Subcutaneous abdominal adipose tissue (tissue), 5 donors: ENCODE measurements at regions not wholly inside any gene's neighbourhood (a gene's known extent, or its start where the extent isn't known, plus 50 kb on each side); places are given as distances from the start of the nearest gene placed in this dataset.

Experiments
- H3K27ac ChIP-seq: one replicate; pipeline ENCODE4 v1.7.0; 2013; ENCODE audit warnings: low read depth, mild to moderate bottlenecking, inconsistent platforms, low read length, moderate library complexity
- H3K27me3 ChIP-seq, 5 donors: one replicate each; pipeline ENCODE4 v1.7.0; 2013; ENCODE audit warnings: low read length in 5 of 5, inconsistent platforms in 1 of 5; ENCODE audit not compliant: control insufficient read depth in 5 of 5, insufficient read depth in 4 of 5
- H3K36me3 ChIP-seq, 5 donors: one replicate each; pipeline ENCODE4 v1.7.0; 2013; ENCODE audit warnings: low read length in 5 of 5; ENCODE audit not compliant: control insufficient read depth in 5 of 5, insufficient read depth in 5 of 5
- H3K4me1 ChIP-seq, 5 donors: one replicate each; pipeline ENCODE4 v1.7.0; 2013; ENCODE audit warnings: low read length in 5 of 5, mild to moderate bottlenecking in 3 of 5, moderate library complexity in 1 of 5; ENCODE audit not compliant: control insufficient read depth in 5 of 5, insufficient read depth in 5 of 5
- H3K4me3 ChIP-seq, 5 donors: one replicate each; pipeline ENCODE4 v1.7.0; 2013; ENCODE audit warnings: low read length in 5 of 5, low read depth in 1 of 5
- H3K9ac ChIP-seq, 5 donors: one replicate each; pipeline ENCODE4 v1.7.0; 2013; ENCODE audit warnings: low read length in 5 of 5, mild to moderate bottlenecking in 4 of 5, moderate library complexity in 3 of 5
- H3K9me3 ChIP-seq, 5 donors: one replicate each; pipeline ENCODE4 v1.7.0; 2013; ENCODE audit warnings: low read length in 5 of 5; ENCODE audit not compliant: control insufficient read depth in 5 of 5
- donor health status: healthy.
- donor health status: healthy.
- donor health status: healthy.
- donor health status: healthy.
- donor health status: healthy.

DNA sequence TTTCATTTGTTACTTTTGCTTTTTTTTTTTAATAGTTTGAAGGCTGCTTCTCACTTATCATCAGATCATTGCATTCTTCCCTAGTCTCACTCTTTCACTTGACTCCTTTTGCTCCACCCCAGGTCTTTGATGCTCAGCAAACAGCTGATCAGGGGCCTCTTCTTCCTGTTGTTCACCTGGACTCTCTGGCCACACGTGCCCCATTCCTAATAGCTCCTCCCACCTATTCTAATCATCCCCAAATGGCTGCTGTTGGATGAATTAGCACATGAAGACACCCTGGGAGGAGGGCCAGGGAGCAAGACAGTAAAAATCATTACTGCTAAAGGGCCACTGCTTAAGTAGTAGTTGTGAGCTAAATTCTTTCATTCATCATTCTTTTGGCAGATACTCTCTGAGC is 119.5 kb downstream of the MAB21L3 start:
- H3K9me3 ChIP-seq, result no peaks in the 10 kb centered on the region
- H3K27me3 ChIP-seq, result no peaks in the 10 kb centered on the region

DNA sequence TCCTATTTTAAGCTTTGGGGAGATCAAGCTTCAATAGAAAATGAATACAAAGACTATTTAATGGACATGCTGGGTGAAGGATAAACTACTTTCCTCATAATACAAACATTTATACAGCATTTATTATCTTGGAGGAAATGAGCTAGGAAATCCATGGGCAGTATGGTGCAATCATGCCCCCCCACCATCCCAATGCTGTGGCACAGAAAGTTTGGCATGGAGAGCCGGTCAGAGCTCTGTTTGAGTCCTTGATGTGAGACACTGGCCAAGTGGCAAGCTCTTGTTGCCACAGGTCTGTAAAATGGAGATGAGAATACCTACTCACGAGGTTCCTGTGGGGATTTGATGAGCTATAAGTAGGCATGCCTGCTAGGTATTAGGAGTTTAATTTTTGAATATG is 120.6 kb downstream of the MAB21L3 start:
- Histone ChIP-seq H3K9ac (no peak overlapping the region), H3K4me1 (peaks cover 3 to 20% (median 6%) of the 10 kb centered on the region in 5 donors), H3K36me3 (no peaks in the 10 kb centered on the region), H3K27me3 (no peaks in the 10 kb centered on the region), H3K9me3 (no peaks in the 10 kb centered on the region), H3K27ac (no peak overlapping the region), H3K4me3 (no peak overlapping the region)

More for the DNA sequence above, 119.5 kb downstream of the MAB21L3 start:
- H3K27ac ChIP-seq, result no peak overlapping the region
- H3K36me3 ChIP-seq, result no peaks in the 10 kb centered on the region
- no peak overlapping the region for H3K9ac ChIP-seq
- peaks cover 3 to 20% (median 6%) of the 10 kb centered on the region in 5 donors for H3K4me1 ChIP-seq
- H3K4me3 ChIP-seq, result no peak overlapping the region

DNA sequence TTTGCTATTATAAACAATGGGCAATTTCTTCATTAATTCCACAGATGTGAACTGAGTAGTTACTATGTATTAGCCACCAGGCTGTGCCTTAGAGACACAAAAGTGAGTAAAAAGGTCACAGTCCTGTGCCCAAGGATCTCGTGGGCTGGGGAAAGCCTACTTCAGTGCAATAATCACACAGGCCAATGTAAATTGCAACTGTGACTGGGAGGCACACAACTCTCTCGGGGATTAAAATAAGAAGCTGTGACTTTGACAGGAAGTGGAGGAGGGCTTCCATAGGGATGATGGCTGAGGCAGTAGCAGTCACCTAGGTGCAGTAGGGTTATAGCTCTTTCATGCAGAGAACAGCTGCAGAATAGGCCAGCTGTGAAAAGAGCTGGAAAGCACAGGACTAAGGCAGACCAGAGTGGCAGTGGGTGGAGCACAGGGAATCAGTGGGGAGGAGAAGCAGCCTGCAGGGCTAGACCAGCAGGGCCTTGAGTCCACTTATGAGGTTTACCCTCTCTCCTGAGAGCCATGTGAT is 121.9 kb downstream of the MAB21L3 start:
- Histone ChIP-seq H3K36me3 (no peaks in the 10 kb centered on the region), H3K9ac (no peak overlapping the region), H3K9me3 (no peaks in the 10 kb centered on the region), H3K27ac (no peak overlapping the region), H3K4me1 (peaks cover 3 to 20% (median 6%) of the 10 kb centered on the region in 5 donors), H3K27me3 (no peaks in the 10 kb centered on the region), H3K4me3 (no peak overlapping the region)

DNA sequence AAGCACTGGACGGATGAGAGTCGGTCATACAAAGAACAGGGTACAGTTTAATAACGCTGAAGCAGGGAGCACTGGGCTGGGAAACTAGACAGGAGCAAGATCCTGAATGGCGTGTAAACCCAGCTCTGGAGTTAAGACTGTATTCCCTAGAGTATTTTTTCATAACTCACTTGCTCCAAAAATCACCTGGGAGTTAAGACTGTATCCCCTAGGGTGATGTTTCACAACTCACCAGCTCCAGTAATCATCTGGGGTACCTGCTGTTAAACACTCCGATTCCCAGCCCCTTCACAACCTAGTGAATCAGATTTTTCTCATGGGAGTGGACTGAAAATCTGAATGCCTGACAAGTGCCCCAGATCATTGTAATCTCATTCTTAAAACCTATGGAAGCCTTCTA is 123.2 kb downstream of the MAB21L3 start:
- H3K27me3 ChIP-seq, result no peaks in the 10 kb centered on the region
- H3K36me3 ChIP-seq, result no peaks in the 10 kb centered on the region
- H3K9me3 ChIP-seq, result no peaks in the 10 kb centered on the region
- H3K4me3 ChIP-seq, result no peak overlapping the region
- H3K9ac ChIP-seq, result no peak overlapping the region
- no peak overlapping the region for H3K27ac ChIP-seq
- peaks cover 3 to 20% (median 6%) of the 10 kb centered on the region in 5 donors for H3K4me1 ChIP-seq

DNA sequence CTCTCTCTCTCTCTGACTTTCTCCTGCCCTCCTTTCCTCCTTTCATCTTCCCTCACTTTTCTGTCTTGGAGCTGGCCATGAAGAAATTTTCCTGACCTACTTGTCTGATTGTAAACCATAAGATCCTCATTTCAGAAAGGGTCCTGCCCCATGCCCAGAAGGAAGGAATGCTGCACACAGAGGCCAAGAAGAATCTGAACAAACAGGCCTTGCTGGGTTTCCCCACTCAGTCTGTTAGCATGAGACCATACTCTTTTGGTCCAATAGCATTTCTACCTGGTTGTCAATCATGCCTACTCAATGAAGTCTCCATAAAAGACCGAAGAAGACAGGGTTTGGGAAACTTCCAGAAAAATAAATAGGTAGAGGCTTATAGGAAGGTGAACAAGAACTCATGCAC is 128.7 kb downstream of the MAB21L3 start:
- H3K4me3 ChIP-seq, result no peak overlapping the region
- no peak overlapping the region for H3K27ac ChIP-seq
- no peak overlapping the region for H3K9ac ChIP-seq
- H3K9me3 ChIP-seq, result no peaks in the 10 kb centered on the region
- no peaks in the 10 kb centered on the region for H3K27me3 ChIP-seq
- H3K36me3 ChIP-seq, result no peaks in the 10 kb centered on the region
- peaks cover 0 to 12% (median 0%) of the 10 kb centered on the region in 5 donors for H3K4me1 ChIP-seq

DNA sequence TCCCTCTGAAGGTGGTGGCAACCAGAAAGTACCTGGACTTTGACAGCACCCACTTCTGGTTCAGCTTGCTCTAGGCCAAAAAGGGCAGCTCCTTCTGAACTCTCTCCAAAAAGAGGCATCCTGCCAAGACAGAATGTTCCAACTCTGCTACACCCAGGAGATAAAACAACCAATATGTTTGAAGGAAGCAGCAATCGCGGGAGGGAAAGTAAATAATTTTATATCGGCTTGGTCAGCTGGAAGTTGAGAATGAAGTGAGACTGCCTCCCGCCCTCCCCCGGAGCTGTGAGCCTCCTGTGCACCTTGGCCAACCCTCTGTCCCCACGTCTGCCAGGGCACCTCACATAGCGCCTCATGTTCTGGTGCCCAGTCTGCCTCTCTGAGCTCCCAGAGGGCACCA is 130.3 kb upstream of the ATP1A1 start:
- Histone ChIP-seq H3K27ac (no peak overlapping the region), H3K27me3 (no peaks in the 10 kb centered on the region), H3K9me3 (no peaks in the 10 kb centered on the region), H3K36me3 (no peaks in the 10 kb centered on the region), H3K4me1 (peaks cover 0 to 12% (median 0%) of the 10 kb centered on the region in 5 donors), H3K4me3 (no peak overlapping the region), H3K9ac (no peak overlapping the region)

DNA sequence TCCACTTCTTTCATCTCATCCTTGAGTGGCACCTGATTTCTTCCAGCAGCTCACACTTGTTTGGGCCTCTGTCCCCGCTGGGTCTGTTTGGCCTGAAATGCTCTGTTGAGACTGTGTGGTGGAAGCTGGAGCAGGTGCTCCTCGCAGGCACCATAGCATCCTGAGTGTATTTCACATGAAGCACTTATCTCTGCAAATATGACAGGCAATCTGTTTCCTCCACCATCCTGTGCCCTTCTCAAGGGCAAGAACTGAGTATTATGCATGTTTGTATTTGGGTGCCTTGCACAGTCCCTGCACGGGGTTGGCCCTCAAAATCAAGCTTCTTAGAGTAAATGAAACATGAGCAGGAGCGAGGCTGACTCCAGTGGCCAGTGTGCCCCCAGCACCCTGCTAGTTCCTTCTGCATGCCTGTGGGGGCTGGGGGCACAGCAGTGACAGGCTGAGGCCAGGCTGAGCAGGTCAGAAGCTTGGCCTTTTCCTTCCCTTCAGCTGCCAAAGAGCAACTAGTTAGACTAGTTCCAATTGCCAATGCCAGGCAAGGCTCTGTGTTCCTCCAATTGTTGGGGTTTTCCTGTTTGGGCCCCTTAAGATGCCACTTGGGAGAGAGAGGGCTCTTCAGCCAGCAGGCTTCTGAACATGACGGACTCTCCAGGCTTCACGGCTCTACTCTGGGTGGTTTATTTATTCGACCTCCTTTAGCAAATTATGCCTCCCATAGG is 129.6 kb upstream of the ATP1A1 start:
- Histone ChIP-seq H3K4me1 (peaks cover 0 to 12% (median 0%) of the 10 kb centered on the region in 5 donors), H3K9me3 (no peaks in the 10 kb centered on the region), H3K27me3 (no peaks in the 10 kb centered on the region), H3K4me3 (no peak overlapping the region), H3K27ac (no peak overlapping the region), H3K9ac (no peak overlapping the region), H3K36me3 (no peaks in the 10 kb centered on the region)

DNA sequence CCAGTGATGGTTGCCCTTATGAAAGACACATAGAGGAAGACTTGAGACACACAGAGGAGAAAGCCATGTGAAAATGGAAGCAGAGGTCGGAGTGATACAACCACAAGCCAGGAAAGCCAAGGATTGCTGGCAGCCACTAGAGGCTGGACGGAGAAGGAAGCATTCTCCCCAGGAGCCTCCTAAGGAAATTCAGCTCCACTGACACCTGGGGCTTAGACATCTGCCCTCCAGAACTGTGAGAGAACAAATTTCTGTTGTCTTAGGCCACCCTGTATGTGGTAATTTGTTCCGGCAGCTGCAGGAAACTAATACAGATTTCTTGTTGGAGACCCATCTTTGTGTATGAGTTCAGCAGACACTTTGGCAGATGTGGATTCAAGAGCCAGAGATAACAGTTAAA is 126.9 kb upstream of the ATP1A1 start:
- no peak overlapping the region for H3K27ac ChIP-seq
- H3K4me3 ChIP-seq, result no peak overlapping the region
- no peak overlapping the region for H3K9ac ChIP-seq
- no peaks in the 10 kb centered on the region for H3K9me3 ChIP-seq
- H3K36me3 ChIP-seq, result no peaks in the 10 kb centered on the region
- H3K4me1 ChIP-seq, result peaks cover 0 to 12% (median 0%) of the 10 kb centered on the region in 5 donors
- no peaks in the 10 kb centered on the region for H3K27me3 ChIP-seq

DNA sequence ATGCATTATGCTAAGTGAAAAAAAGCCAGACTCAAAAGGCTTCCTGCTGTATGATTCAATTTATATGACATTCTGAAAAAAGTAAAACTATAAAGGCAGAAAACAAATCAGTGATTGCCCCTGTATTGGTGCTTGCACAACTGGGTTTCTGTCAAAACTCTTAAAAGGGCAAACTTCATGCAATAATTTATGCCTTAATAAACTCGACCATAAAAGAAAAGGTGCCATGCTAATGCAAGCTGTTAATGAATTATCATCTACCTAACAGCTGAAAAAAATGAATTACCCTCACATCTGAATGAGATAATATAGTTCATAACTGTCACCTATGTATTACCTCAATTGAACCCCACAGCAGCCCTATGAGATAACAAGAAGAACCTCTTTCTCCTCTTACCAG is 120.8 kb upstream of the ATP1A1 start:
- H3K4me1 ChIP-seq, result no peaks in the 10 kb centered on the region

DNA sequence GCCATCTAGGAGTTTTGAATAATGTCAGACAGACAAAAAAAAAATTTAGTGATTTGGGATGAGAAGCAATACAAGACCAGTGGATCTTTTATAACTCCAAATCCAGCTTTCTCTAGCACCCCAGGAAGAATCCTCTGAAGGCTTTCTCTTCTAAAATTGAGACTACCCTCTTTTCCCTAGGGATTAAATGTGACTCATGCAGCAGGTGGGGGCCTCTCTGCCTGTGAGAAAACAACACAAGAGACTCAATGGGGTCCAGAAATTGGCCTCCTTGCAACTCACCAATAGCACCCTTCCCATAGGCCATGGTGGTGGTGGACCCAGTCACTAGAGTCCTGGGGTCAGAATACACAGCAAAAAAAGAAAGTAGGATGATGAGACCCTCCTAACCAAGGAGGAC is 120.3 kb upstream of the ATP1A1 start:
- Histone ChIP-seq H3K9me3 (no peaks in the 10 kb centered on the region), H3K4me1 (no peaks in the 10 kb centered on the region), H3K36me3 (no peaks in the 10 kb centered on the region), H3K27ac (no peak overlapping the region), H3K4me3 (no peak overlapping the region), H3K27me3 (peaks cover 0 to 5% (median 0%) of the 10 kb centered on the region in 5 donors), H3K9ac (no peak overlapping the region)

More for the DNA sequence above, 120.8 kb upstream of the ATP1A1 start:
- Histone ChIP-seq H3K27ac (no peak overlapping the region), H3K9me3 (no peaks in the 10 kb centered on the region), H3K4me3 (no peak overlapping the region), H3K9ac (no peak overlapping the region), H3K36me3 (no peaks in the 10 kb centered on the region), H3K27me3 (peaks cover 0 to 5% (median 0%) of the 10 kb centered on the region in 5 donors)
